ENCODE measurements at regions not wholly inside any gene's neighbourhood (a gene's known extent, or its start where the extent isn't known, plus 50 kb on each side); places are given as distances from the start of the nearest gene placed in this dataset.

GRCh38 chr16:85486256-85486915 lies 126.7 kb upstream of the GSE1 start:
- Histone ChIP-seq H3K36me3 (replicated peaks in 1 of 2; ENCODE audit: control insufficient read depth in 1 of 2, insufficient read depth in 2 of 2, low read length in 1 of 2) (no peaks in the 10 kb centered on the region), H3K4me1 (ENCODE audit: control insufficient read depth in 1 of 2, insufficient read depth in 2 of 2, low read depth in 1 of 2, low read length in 1 of 2) (peaks cover 0 to 9% of the 10 kb centered on the region in 2 experiments; a peak in 1 of 4 replicates), H3K27ac (ENCODE audit: low read depth in 2 of 2, low read length in 1 of 2) (no peak overlapping the region), H3K9me3 (no peaks in the 10 kb centered on the region), H3K9me2 (no peaks in the 10 kb centered on the region), H4K20me1 (ENCODE audit: insufficient read depth) (peaks cover 3% of the 10 kb centered on the region; the same call in 1 of the 2 replicates), H3F3A (replicated peaks; ENCODE audit: insufficient read depth) (no peaks in the 10 kb centered on the region), H3K79me2 (ENCODE audit: insufficient read depth) (no peaks in the 10 kb centered on the region), H3K4me3 (ENCODE audit: low read depth in 2 of 2, low read length in 1 of 2) (no peak overlapping the region), H3K27me3 (ENCODE audit: insufficient read depth) (no peaks in the 10 kb centered on the region), H3K4me2 (no peak overlapping the region), H3K9ac (no peak overlapping the region), H2AFZ (ENCODE audit: low read depth) (no peak overlapping the region)
- no peak for DNase-seq
- ChIA-PET POLR2A (no interaction called here), CTCF (interaction anchor here (1.0 to 1.4 kb wide), 4 partner anchors 10 to 77 kb away, joined by 3 to 4 read pairs (median 3); no protein-coding TSS in a partner anchor)
- 92% methylated on average over 27 of the region's 33 CpGs for WGBS (ENCODE audit: low lambda C conversion rate)
- no peak for TF ChIP-seq FOXJ3 (CRISPR knock-in tag; IDR thresholded peaks at IDR 0.05)
- no peak for TF ChIP-seq FOSL2 (IDR thresholded peaks at IDR 0.05; ENCODE audit: borderline replicate concordance, low read depth)
- no peak for TF ChIP-seq RAD21 (IDR thresholded peaks at IDR 0.05; ENCODE audit: low read length)
- no peak for TF ChIP-seq RFX5 (IDR thresholded peaks at IDR 0.05; ENCODE audit: low read length)
- TF ChIP-seq TAF1 (IDR thresholded peaks at IDR 0.05; ENCODE audit: borderline replicate concordance, low read depth, low read length): no peak
- TF ChIP-seq POLR2AphosphoS5 (IDR thresholded peaks at IDR 0.05; ENCODE audit: low read depth, low read length): no peak
- no peak for TF ChIP-seq EP300 (IDR thresholded peaks at IDR 0.05; ENCODE audit: borderline replicate concordance in 1 of 2, low read depth in 1 of 2, low read length in 1 of 2)
- TF ChIP-seq, protein P1, sequence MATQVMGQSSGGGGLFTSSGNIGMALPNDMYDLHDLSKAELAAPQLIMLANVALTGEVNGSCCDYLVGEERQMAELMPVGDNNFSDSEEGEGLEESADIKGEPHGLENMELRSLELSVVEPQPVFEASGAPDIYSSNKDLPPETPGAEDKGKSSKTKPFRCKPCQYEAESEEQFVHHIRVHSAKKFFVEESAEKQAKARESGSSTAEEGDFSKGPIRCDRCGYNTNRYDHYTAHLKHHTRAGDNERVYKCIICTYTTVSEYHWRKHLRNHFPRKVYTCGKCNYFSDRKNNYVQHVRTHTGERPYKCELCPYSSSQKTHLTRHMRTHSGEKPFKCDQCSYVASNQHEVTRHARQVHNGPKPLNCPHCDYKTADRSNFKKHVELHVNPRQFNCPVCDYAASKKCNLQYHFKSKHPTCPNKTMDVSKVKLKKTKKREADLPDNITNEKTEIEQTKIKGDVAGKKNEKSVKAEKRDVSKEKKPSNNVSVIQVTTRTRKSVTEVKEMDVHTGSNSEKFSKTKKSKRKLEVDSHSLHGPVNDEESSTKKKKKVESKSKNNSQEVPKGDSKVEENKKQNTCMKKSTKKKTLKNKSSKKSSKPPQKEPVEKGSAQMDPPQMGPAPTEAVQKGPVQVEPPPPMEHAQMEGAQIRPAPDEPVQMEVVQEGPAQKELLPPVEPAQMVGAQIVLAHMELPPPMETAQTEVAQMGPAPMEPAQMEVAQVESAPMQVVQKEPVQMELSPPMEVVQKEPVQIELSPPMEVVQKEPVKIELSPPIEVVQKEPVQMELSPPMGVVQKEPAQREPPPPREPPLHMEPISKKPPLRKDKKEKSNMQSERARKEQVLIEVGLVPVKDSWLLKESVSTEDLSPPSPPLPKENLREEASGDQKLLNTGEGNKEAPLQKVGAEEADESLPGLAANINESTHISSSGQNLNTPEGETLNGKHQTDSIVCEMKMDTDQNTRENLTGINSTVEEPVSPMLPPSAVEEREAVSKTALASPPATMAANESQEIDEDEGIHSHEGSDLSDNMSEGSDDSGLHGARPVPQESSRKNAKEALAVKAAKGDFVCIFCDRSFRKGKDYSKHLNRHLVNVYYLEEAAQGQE (IDR thresholded peaks at IDR 0.05; ENCODE audit: low read depth, low read length): no peak
- TF ChIP-seq, protein P2, sequence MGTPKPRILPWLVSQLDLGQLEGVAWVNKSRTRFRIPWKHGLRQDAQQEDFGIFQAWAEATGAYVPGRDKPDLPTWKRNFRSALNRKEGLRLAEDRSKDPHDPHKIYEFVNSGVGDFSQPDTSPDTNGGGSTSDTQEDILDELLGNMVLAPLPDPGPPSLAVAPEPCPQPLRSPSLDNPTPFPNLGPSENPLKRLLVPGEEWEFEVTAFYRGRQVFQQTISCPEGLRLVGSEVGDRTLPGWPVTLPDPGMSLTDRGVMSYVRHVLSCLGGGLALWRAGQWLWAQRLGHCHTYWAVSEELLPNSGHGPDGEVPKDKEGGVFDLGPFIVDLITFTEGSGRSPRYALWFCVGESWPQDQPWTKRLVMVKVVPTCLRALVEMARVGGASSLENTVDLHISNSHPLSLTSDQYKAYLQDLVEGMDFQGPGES (IDR thresholded peaks at IDR 0.05; ENCODE audit: low read depth, low read length): no peak

GRCh38 chr16:85488414-85488813 lies 124.7 kb upstream of the GSE1 start:
- ChIA-PET CTCF (interaction anchor here (0.7 to 1.6 kb wide), 7 partner anchors 9 to 122 kb away, joined by 3 to 4 read pairs (median 3); no protein-coding TSS in a partner anchor), POLR2A (no interaction called here)
- Histone ChIP-seq H3K27ac (ENCODE audit: low read depth in 2 of 2, low read length in 1 of 2) (no peak overlapping the region), H3K4me3 (ENCODE audit: low read depth in 2 of 2, low read length in 1 of 2) (no peak overlapping the region), H4K20me1 (ENCODE audit: insufficient read depth) (peaks cover 7% of the 10 kb centered on the region; the same call in 1 of the 2 replicates), H3K36me3 (replicated peaks in 1 of 2; ENCODE audit: control insufficient read depth in 1 of 2, insufficient read depth in 2 of 2, low read length in 1 of 2) (no peaks in the 10 kb centered on the region), H3K9me2 (no peaks in the 10 kb centered on the region), H3K4me2 (no peak overlapping the region), H3K4me1 (ENCODE audit: control insufficient read depth in 1 of 2, insufficient read depth in 2 of 2, low read depth in 1 of 2, low read length in 1 of 2) (peaks cover 0 to 14% of the 10 kb centered on the region in 2 experiments; a peak in 1 of 4 replicates), H3F3A (replicated peaks; ENCODE audit: insufficient read depth) (no peaks in the 10 kb centered on the region), H3K9me3 (no peaks in the 10 kb centered on the region), H3K27me3 (ENCODE audit: insufficient read depth) (no peaks in the 10 kb centered on the region), H2AFZ (ENCODE audit: low read depth) (no peak overlapping the region), H3K9ac (no peak overlapping the region), H3K79me2 (ENCODE audit: insufficient read depth) (no peaks in the 10 kb centered on the region)
- WGBS (ENCODE audit: low lambda C conversion rate): 93% methylated on average over 7 of the region's 8 CpGs
- no peak for TF ChIP-seq RAD21 (IDR thresholded peaks at IDR 0.05; ENCODE audit: low read length)
- TF ChIP-seq, protein P2 (IDR thresholded peaks at IDR 0.05; ENCODE audit: low read depth, low read length): no peak
- no peak for TF ChIP-seq CHD2 (IDR thresholded peaks at IDR 0.05; ENCODE audit: low read length, partially characterized antibody)
- TF ChIP-seq, protein P3, sequence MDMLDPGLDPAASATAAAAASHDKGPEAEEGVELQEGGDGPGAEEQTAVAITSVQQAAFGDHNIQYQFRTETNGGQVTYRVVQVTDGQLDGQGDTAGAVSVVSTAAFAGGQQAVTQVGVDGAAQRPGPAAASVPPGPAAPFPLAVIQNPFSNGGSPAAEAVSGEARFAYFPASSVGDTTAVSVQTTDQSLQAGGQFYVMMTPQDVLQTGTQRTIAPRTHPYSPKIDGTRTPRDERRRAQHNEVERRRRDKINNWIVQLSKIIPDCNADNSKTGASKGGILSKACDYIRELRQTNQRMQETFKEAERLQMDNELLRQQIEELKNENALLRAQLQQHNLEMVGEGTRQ (IDR thresholded peaks at IDR 0.05; ENCODE audit: borderline replicate concordance, low read depth, low read length): no peak
- no peak for TF ChIP-seq NFIC (IDR thresholded peaks at IDR 0.05; ENCODE audit: borderline replicate concordance)
- TF ChIP-seq FOXJ3 (CRISPR knock-in tag; IDR thresholded peaks at IDR 0.05): no peak
- no peak for TF ChIP-seq MEF2A (IDR thresholded peaks at IDR 0.05; ENCODE audit: borderline replicate concordance, low read depth)
- TF ChIP-seq GABPA (IDR thresholded peaks at IDR 0.05; ENCODE audit: low read depth): no peak
- TF ChIP-seq FOSL2 (IDR thresholded peaks at IDR 0.05; ENCODE audit: borderline replicate concordance, low read depth): no peak
- no peak for TF ChIP-seq POLR2AphosphoS5 (IDR thresholded peaks at IDR 0.05; ENCODE audit: low read depth, low read length)
- no peak for TF ChIP-seq SMC3 (IDR thresholded peaks at IDR 0.05; ENCODE audit: low read depth, low read length)
- no peak for DNase-seq
